Erythroblast (primary cell): ENCODE measurements at regions not wholly inside any gene's neighbourhood (a gene's known extent, or its start where the extent isn't known, plus 50 kb on each side); places are given as distances from the start of the nearest gene placed in this dataset.

ENCODE experiments used
- GATA1 ChIP-seq: IDR thresholded peaks from 2 replicates; pipeline ENCODE4 v1.6.1; 2011; ENCODE audit warnings: low read depth, mild to moderate bottlenecking, control low read depth, low read length, moderate library complexity
- POLR2A ChIP-seq: IDR thresholded peaks from 2 replicates; pipeline ENCODE4 v1.6.1; 2011; ENCODE audit warnings: mild to moderate bottlenecking, low read length

DNA sequence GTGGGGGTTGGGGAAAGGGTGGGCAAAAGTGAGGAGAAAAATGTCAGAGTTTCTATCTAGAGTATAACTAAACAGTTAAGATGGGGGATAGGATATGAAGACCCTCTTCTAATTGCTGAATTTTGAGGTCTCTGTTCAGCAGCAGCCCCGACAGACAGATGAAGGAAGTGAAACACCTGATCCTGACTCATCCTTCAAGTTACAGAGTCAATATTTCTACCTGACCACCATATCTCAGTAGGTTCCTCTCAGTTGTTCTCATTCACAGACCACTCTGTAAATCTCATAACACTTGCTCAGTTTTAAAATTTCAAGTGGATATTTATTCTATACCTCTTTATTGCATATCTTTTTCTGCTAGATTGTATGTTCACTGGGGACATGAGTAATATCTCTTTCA, 69.5 kb downstream of the CCDC54 start:
- TF ChIP-seq POLR2A (no peak), GATA1 (no peak)
